ENCODE measurements at regions not wholly inside any gene's neighbourhood (a gene's known extent, or its start where the extent isn't known, plus 50 kb on each side); places are given as distances from the start of the nearest gene placed in this dataset.

DNA sequence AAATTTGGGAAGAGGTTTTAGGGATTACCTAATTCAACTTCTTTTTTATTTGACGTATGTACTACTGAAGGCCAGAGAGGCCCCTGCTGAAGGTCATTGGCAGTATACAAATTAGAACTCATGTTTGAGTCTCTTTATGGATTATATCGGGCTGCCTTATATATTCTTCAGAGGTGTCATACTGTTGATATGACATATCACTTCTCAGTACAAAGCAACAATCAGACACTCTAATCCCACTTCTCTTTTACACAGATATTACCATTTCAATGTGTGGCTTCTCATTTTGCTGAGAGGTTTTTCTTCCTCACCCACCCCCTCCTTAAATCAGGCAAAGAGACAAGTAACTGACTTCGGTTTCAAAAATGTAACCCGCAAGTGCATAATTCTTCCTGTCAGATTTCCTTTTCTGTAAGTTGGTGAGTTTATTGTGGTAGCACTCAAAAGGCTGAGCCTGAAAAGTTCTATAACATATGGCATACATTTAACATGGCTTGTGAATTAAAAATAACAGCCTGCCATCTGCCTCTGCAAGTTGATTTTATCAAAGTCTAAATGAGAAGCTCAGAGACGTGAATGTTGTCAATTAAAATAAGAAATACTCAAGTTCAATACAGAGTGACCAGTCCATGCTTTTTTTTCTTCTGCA is 163.6 kb upstream of the RORB start:
- Histone ChIP-seq H3K79me2 (replicated peaks; ENCODE audit: insufficient read depth) (no peaks in the 10 kb centered on the region), H3K4me3 (no peak overlapping the region), H3K27ac (ENCODE audit: low read depth) (no peak overlapping the region), H3K27me3 (ENCODE audit: insufficient read depth) (no peaks in the 10 kb centered on the region), H4K20me1 (replicated peaks; ENCODE audit: insufficient read depth) (no peaks in the 10 kb centered on the region), H2AFZ (no peak overlapping the region), H3K4me2 (no peak overlapping the region), H3F3A (replicated peaks; ENCODE audit: low read depth) (no peaks in the 10 kb centered on the region), H3K36me3 (ENCODE audit: insufficient read depth) (no peaks in the 10 kb centered on the region), H3K4me1 (ENCODE audit: insufficient read depth) (peaks cover 8% of the 10 kb centered on the region; the same call in 1 of the 2 replicates), H3K9me2 (ENCODE audit: insufficient read depth) (0 out of 2 replicates have a peak, but pooled peaks cover 2% of the 10 kb centered on the region)
- ATAC-seq, result no peak
- Mint-ChIP-seq H3K27ac (no peak overlapping the region), H3K9me3 (no peaks in the 10 kb centered on the region), H3K36me3 (ENCODE audit: low read depth) (no peaks in the 10 kb centered on the region), H3K4me3 (no peak overlapping the region), H3K27me3 (ENCODE audit: insufficient read depth, low read depth, poor library complexity) (no peaks in the 10 kb centered on the region), H3K4me1 (peaks cover 11% of the 10 kb centered on the region; the same call in 2 of the 3 replicates)
- no peak for DNase-seq (ENCODE audit: low spot score)
- TF ChIP-seq REST (IDR thresholded peaks at IDR 0.05; ENCODE audit: unreplicated experiment) (no peak), EZH2phosphoT487 (IDR thresholded peaks at IDR 0.05; ENCODE audit: unreplicated experiment) (no peak), NANOG (IDR thresholded peaks at IDR 0.05; ENCODE audit: borderline replicate concordance) (no peak), ZNF462 (CRISPR knock-in tag; IDR thresholded peaks at IDR 0.05) (no peak), CREB1 (CRISPR knock-in tag; IDR thresholded peaks at IDR 0.05; ENCODE audit: low read depth) (no peak), EZH2 (IDR thresholded peaks at IDR 0.05; ENCODE audit: low read depth, unreplicated experiment) (no peak), ZNF114 (CRISPR knock-in tag; IDR thresholded peaks at IDR 0.05) (no peak), STAT1 (IDR thresholded peaks at IDR 0.05; ENCODE audit: unreplicated experiment) (no peak), ETS1 (IDR thresholded peaks at IDR 0.05) (no peak), JUNB (IDR thresholded peaks at IDR 0.05; ENCODE audit: unreplicated experiment) (no peak), ZNF331 (CRISPR knock-in tag; IDR thresholded peaks at IDR 0.05; ENCODE audit: low read depth) (no peak), POLR2AphosphoS5 (IDR thresholded peaks at IDR 0.05; ENCODE audit: low read depth) (no peak)
- TF ChIP-seq, protein P1, sequence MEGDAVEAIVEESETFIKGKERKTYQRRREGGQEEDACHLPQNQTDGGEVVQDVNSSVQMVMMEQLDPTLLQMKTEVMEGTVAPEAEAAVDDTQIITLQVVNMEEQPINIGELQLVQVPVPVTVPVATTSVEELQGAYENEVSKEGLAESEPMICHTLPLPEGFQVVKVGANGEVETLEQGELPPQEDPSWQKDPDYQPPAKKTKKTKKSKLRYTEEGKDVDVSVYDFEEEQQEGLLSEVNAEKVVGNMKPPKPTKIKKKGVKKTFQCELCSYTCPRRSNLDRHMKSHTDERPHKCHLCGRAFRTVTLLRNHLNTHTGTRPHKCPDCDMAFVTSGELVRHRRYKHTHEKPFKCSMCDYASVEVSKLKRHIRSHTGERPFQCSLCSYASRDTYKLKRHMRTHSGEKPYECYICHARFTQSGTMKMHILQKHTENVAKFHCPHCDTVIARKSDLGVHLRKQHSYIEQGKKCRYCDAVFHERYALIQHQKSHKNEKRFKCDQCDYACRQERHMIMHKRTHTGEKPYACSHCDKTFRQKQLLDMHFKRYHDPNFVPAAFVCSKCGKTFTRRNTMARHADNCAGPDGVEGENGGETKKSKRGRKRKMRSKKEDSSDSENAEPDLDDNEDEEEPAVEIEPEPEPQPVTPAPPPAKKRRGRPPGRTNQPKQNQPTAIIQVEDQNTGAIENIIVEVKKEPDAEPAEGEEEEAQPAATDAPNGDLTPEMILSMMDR (conservative IDR thresholded peaks at IDR 0.05; ENCODE audit: low read depth in 2 of 2), result no peak
